ENCODE measurements at regions not wholly inside any gene's neighbourhood (a gene's known extent, or its start where the extent isn't known, plus 50 kb on each side); places are given as distances from the start of the nearest gene placed in this dataset.

DNA sequence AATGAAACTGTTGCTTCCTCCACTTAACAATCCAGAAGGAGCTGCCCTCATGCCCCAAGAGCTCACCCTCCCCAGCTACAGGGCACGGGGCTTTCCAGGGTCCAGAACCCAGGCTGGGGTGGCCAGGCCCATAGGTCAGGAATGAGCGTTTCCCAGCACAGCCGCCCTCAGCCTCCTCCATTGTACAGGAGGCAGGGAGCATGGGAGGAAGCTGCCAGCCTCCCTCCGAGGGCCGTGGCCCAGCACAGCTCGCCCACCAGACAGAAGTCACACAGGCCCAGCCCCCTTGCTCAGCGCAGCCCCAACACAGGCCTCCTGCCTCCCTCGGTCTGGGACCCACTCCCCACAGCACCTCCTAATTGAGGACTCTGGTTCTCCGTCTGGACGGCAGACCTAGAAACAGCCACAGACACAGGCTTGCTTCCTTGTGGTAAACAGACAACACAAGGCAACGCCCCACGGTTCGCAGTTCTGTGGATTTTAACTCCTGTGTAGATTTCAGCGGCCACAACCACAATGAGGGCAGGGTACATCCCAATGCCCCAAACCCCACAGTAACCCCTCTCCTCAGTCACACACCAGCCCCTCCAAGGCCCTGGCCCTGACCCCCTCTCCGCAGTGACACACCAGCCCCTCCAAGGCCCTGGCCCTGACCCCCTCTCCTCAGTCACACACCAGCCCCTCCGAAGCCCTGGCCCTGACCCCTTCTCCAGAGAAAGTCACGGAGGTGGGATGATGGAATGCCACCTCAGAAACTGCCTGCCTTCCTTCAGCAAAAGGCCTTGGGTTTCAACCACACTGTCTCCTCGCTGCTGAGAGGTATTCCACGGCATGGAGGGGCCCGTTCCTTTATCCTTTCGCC lies 173.5 kb downstream of the DLL1 start:
- Histone ChIP-seq H3K9me3 (ENCODE audit: control insufficient read depth in 5 of 5, low read length in 5 of 5) (peaks cover 7 to 22% (median 14%) of the 10 kb centered on the region in 5 donors), H3K9ac (ENCODE audit: low read length in 5 of 5) (no peak overlapping the region), H3K4me3 (ENCODE audit: low read depth in 1 of 5, low read length in 5 of 5) (no peak overlapping the region), H3K4me1 (ENCODE audit: control insufficient read depth in 5 of 5, insufficient read depth in 5 of 5, low read length in 5 of 5) (peaks cover 0 to 5% (median 0%) of the 10 kb centered on the region in 5 donors), H3K36me3 (ENCODE audit: control insufficient read depth in 5 of 5, insufficient read depth in 5 of 5, low read length in 5 of 5) (no peaks in the 10 kb centered on the region), H3K27ac (ENCODE audit: low read depth, low read length) (no peak overlapping the region), H3K27me3 (ENCODE audit: control insufficient read depth in 5 of 5, insufficient read depth in 4 of 5, low read length in 5 of 5) (peaks cover 0 to 9% (median 2%) of the 10 kb centered on the region in 5 donors)

DNA sequence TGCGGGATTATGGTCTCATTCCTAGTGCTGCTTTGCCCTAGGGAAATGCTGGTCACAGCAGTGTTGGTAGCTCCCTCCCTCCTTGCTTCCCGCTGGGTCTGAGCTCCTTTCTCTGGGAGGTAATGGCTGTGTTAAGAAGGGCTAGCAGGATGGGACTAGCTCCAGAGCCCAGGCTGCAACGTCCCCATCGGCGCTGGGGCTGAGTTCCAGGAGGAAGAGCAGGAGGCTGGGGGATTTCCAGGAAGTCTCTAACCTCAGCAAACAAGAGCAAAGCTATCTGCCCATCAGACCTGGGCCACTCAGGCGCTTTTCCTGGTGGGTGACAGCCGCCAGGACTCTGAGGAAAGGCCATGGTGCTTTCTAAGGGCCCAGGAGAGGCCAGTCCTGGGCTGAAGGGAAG lies 174.2 kb downstream of the DLL1 start:
- peaks cover 0 to 5% (median 0%) of the 10 kb centered on the region in 5 donors for H3K4me1 ChIP-seq (ENCODE audit: control insufficient read depth in 5 of 5, insufficient read depth in 5 of 5, low read length in 5 of 5)
- H3K9ac ChIP-seq (ENCODE audit: low read length in 5 of 5) = no peak overlapping the region
- H3K9me3 ChIP-seq (ENCODE audit: control insufficient read depth in 5 of 5, low read length in 5 of 5) = peaks cover 6 to 18% (median 13%) of the 10 kb centered on the region in 5 donors
- peaks cover 0 to 9% (median 2%) of the 10 kb centered on the region in 5 donors for H3K27me3 ChIP-seq (ENCODE audit: control insufficient read depth in 5 of 5, insufficient read depth in 4 of 5, low read length in 5 of 5)
- H3K4me3 ChIP-seq (ENCODE audit: low read depth in 1 of 5, low read length in 5 of 5) = no peak overlapping the region
- no peaks in the 10 kb centered on the region for H3K36me3 ChIP-seq (ENCODE audit: control insufficient read depth in 5 of 5, insufficient read depth in 5 of 5, low read length in 5 of 5)
- no peak overlapping the region for H3K27ac ChIP-seq (ENCODE audit: low read depth, low read length)

DNA sequence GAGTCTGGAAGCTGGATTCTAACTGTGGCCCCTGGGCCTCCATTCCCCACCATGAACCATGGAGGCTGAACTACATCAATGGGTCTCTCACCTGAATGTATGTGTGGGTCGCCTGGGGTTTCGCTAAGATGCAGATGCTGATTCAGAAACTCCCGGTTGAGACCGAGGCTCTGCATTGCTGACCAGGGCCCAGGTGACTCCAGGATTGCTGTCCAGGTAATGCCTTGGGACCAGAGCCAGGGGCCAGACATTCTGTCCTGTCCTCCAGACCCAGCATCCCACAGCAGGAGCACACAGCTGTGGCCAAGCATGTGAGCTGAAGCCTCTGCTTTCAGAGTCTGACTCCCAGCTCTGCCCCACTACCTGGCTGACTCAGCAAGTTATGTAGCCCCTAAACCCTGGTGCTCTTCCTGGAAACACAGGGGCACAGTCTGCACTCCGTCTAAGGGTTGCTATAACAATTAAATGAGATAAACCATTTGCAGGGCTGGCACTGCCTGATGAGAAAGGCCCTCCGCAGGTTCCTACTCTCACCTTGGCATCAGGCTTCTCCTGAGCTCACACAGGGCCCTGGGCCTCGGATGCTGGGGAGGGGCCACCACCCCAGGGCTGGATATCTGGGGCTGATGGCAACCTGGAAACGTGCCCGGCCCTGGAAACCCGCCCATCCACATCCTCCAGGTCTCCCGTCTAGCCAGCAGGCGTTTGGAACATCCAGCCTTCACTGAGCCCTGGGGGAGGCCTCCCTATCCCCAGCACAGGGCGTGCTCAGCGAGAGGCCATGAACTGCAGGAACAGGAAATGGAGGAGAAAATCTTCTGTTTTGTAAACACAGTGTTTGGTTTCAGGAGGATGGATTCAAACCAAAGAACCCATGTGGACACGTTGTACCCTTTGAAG lies 175.7 kb downstream of the DLL1 start:
- no peak overlapping the region for H3K4me3 ChIP-seq (ENCODE audit: low read depth in 1 of 5, low read length in 5 of 5)
- peaks cover 0 to 5% (median 0%) of the 10 kb centered on the region in 5 donors for H3K4me1 ChIP-seq (ENCODE audit: control insufficient read depth in 5 of 5, insufficient read depth in 5 of 5, low read length in 5 of 5)
- peaks cover 0 to 9% (median 2%) of the 10 kb centered on the region in 5 donors for H3K27me3 ChIP-seq (ENCODE audit: control insufficient read depth in 5 of 5, insufficient read depth in 4 of 5, low read length in 5 of 5)
- no peaks in the 10 kb centered on the region for H3K36me3 ChIP-seq (ENCODE audit: control insufficient read depth in 5 of 5, insufficient read depth in 5 of 5, low read length in 5 of 5)
- no peak overlapping the region for H3K9ac ChIP-seq (ENCODE audit: low read length in 5 of 5)
- no peak overlapping the region for H3K27ac ChIP-seq (ENCODE audit: low read depth, low read length)
- H3K9me3 ChIP-seq (ENCODE audit: control insufficient read depth in 5 of 5, low read length in 5 of 5) = peaks cover 0 to 8% (median 4%) of the 10 kb centered on the region in 5 donors

DNA sequence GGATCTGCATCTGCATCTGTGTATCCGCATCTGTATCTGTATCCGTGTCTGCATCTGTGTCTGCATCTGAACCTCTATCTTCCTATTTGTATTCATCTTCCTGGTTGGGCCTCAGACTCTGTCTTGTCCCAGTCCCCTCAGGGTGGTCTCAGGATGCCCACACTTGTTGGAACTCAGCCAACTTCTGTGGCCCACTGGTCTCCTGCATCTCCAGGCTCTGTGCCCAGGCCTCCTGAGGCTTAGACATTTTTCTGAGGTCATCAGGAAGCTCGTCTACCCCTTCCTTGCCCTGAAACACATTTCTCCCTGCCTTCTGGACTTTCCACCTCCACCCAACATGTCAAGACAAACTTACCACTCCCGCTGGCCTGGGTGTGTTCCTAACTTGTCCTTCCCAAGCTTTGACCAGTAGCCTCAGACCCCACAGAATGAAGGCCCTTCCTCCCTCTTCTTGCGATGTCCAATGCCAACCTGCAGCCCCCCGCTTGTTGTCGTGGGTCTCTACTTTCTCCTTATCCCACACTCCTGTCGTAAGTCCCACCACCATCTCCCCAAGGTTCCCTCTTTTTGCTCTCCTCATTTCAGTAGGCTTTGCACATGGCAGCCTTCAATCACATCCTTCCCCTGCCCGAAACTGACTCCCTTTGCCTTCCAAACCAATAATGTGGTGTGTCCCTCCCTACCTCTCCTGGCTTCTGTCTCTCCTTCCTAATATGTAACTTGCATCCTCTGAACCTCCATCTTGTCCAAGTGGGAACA lies 176.5 kb downstream of the DLL1 start:
- H3K36me3 ChIP-seq (ENCODE audit: control insufficient read depth in 5 of 5, insufficient read depth in 5 of 5, low read length in 5 of 5) = no peaks in the 10 kb centered on the region
- H3K4me1 ChIP-seq (ENCODE audit: control insufficient read depth in 5 of 5, insufficient read depth in 5 of 5, low read length in 5 of 5) = peaks cover 0 to 5% (median 0%) of the 10 kb centered on the region in 5 donors
- H3K9me3 ChIP-seq (ENCODE audit: control insufficient read depth in 5 of 5, low read length in 5 of 5) = no peaks in the 10 kb centered on the region
- no peak overlapping the region for H3K4me3 ChIP-seq (ENCODE audit: low read depth in 1 of 5, low read length in 5 of 5)
- H3K27me3 ChIP-seq (ENCODE audit: control insufficient read depth in 5 of 5, insufficient read depth in 4 of 5, low read length in 5 of 5) = peaks cover 0 to 9% (median 2%) of the 10 kb centered on the region in 5 donors
- H3K27ac ChIP-seq (ENCODE audit: low read depth, low read length) = no peak overlapping the region
- no peak overlapping the region for H3K9ac ChIP-seq (ENCODE audit: low read length in 5 of 5)

- no peak overlapping the region for H3K27ac ChIP-seq (ENCODE audit: low read depth, low read length)
- peaks cover 0 to 5% (median 0%) of the 10 kb centered on the region in 5 donors for H3K4me1 ChIP-seq (ENCODE audit: control insufficient read depth in 5 of 5, insufficient read depth in 5 of 5, low read length in 5 of 5)
- H3K27me3 ChIP-seq (ENCODE audit: control insufficient read depth in 5 of 5, insufficient read depth in 4 of 5, low read length in 5 of 5) = peaks cover 0 to 11% (median 4%) of the 10 kb centered on the region in 5 donors
- no peak overlapping the region for H3K4me3 ChIP-seq (ENCODE audit: low read depth in 1 of 5, low read length in 5 of 5)
- H3K9ac ChIP-seq (ENCODE audit: low read length in 5 of 5) = no peak overlapping the region
- no peaks in the 10 kb centered on the region for H3K36me3 ChIP-seq (ENCODE audit: control insufficient read depth in 5 of 5, insufficient read depth in 5 of 5, low read length in 5 of 5)
- H3K9me3 ChIP-seq (ENCODE audit: control insufficient read depth in 5 of 5, low read length in 5 of 5) = no peaks in the 10 kb centered on the region
Observed at GRCh38 chr6:170113141-170113540, 177.7 kb downstream of the DLL1 start.

GRCh38 chr6:170112583-170112860 lies 178.4 kb downstream of the DLL1 start:
- Histone ChIP-seq H3K27ac (ENCODE audit: low read depth, low read length) (no peak overlapping the region), H3K4me3 (ENCODE audit: low read depth in 1 of 5, low read length in 5 of 5) (no peak overlapping the region), H3K27me3 (ENCODE audit: control insufficient read depth in 5 of 5, insufficient read depth in 4 of 5, low read length in 5 of 5) (peaks cover 0 to 14% (median 6%) of the 10 kb centered on the region in 5 donors), H3K36me3 (ENCODE audit: control insufficient read depth in 5 of 5, insufficient read depth in 5 of 5, low read length in 5 of 5) (no peaks in the 10 kb centered on the region), H3K9me3 (ENCODE audit: control insufficient read depth in 5 of 5, low read length in 5 of 5) (no peaks in the 10 kb centered on the region), H3K4me1 (ENCODE audit: control insufficient read depth in 5 of 5, insufficient read depth in 5 of 5, low read length in 5 of 5) (peaks cover 0 to 5% (median 0%) of the 10 kb centered on the region in 5 donors), H3K9ac (ENCODE audit: low read length in 5 of 5) (no peak overlapping the region)

DNA sequence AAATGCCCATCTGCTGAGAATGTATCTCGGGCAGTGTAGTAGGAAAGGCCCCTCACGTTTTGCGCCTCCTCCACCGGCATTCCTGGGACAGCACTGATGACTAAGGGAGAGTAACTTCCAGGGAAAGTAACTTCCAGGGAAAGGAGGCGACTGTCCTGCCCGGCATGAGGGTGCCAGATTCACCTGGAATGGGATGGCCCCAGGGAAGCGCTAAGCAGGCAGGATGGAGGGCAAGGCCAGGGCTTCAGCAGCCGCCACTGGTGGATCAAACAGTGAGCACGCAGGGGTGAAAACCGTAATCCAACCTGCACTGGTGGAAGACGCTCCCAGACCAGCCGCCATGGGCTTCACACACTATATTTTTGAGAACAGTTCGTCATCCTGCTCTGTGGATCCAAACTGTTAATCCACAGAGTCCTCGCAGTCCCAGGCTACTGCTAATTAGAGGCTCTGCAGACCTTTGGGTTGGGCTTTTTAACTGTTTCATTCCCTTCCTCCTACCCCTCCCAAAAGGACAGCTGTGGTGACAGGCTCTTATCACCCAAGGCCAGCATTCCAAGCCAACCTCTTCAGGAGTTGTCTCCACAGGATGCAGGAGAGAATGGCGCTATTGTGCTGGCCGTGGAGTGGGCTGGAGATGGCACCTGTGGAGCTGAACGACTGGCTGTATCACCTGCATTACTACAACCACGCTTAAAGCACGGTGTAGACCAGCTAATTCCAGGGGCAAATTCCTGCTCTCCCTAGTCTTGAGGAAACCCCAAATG lies 178.9 kb downstream of the DLL1 start:
- Histone ChIP-seq H3K27me3 (ENCODE audit: control insufficient read depth in 5 of 5, insufficient read depth in 4 of 5, low read length in 5 of 5) (peaks cover 3 to 14% (median 11%) of the 10 kb centered on the region in 5 donors), H3K9me3 (ENCODE audit: control insufficient read depth in 5 of 5, low read length in 5 of 5) (no peaks in the 10 kb centered on the region), H3K9ac (ENCODE audit: low read length in 5 of 5) (no peak overlapping the region), H3K36me3 (ENCODE audit: control insufficient read depth in 5 of 5, insufficient read depth in 5 of 5, low read length in 5 of 5) (no peaks in the 10 kb centered on the region), H3K4me1 (ENCODE audit: control insufficient read depth in 5 of 5, insufficient read depth in 5 of 5, low read length in 5 of 5) (peaks cover 0 to 5% (median 0%) of the 10 kb centered on the region in 5 donors), H3K4me3 (ENCODE audit: low read depth in 1 of 5, low read length in 5 of 5) (no peak overlapping the region), H3K27ac (ENCODE audit: low read depth, low read length) (no peak overlapping the region)

DNA sequence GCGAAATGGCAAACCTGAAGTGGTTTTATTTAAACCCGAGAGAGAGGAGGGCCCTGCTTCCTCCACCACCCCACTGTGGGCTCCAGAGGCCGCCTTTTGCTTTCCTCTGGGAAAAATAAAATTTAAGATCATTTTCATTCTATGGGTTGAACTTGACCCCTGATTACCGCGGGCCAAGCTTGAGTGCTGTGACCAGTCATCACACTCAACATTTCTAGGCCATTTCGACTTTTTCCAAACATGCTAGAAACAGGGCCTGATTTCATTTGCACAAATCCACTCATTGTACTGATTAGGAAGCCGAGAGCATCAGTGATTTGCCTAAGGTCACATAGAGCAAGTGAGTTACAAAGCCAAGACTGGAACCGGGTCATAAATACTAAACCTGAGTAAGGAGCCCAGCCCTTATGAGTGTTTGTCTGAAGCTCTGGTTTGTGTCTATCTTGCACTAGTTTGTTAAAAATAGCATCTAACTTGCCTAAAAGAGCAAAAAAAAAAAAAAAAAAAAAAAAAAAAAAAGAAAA lies 179.7 kb downstream of the DLL1 start:
- Histone ChIP-seq H3K9ac (ENCODE audit: low read length in 5 of 5) (no peak overlapping the region), H3K4me3 (ENCODE audit: low read depth in 1 of 5, low read length in 5 of 5) (no peak overlapping the region)

More for the DNA sequence above, 179.7 kb downstream of the DLL1 start:
- no peaks in the 10 kb centered on the region for H3K4me1 ChIP-seq (ENCODE audit: control insufficient read depth in 5 of 5, insufficient read depth in 5 of 5, low read length in 5 of 5)
- peaks cover 7 to 13% (median 11%) of the 10 kb centered on the region in 5 donors for H3K27me3 ChIP-seq (ENCODE audit: control insufficient read depth in 5 of 5, insufficient read depth in 4 of 5, low read length in 5 of 5)
- H3K27ac ChIP-seq (ENCODE audit: low read depth, low read length) = no peak overlapping the region
- no peaks in the 10 kb centered on the region for H3K36me3 ChIP-seq (ENCODE audit: control insufficient read depth in 5 of 5, insufficient read depth in 5 of 5, low read length in 5 of 5)
- no peaks in the 10 kb centered on the region for H3K9me3 ChIP-seq (ENCODE audit: control insufficient read depth in 5 of 5, low read length in 5 of 5)
